GM21526 (cell line): ENCODE measurements at regions not wholly inside any gene's neighbourhood (a gene's known extent, or its start where the extent isn't known, plus 50 kb on each side); places are given as distances from the start of the nearest gene placed in this dataset.
"Not testable (repeated sequence)": the region's sequence is repeated elsewhere in the genome, so short reads cannot be mapped to it uniquely, and the experiment has no call there.

Source experiments
- ATAC-seq: cut with Tn5 transposase; IDR thresholded peaks from one replicate; pipeline ENCODE4 v1.9.1; 2021; ENCODE audit warnings: moderate library complexity; ENCODE audit not compliant: unreplicated experiment, low FRiP score

GRCh38 chr9:103068753-103069152, 73.6 kb downstream of the CYLC2 start:
- no peak for ATAC-seq

- no peak for ATAC-seq
These were observed 83.4 kb downstream of the CYLC2 start for GRCh38 chr9:103078581-103078980.

GRCh38 chr9:103082494-103082893, 87.4 kb downstream of the CYLC2 start:
- ATAC-seq = no peak

- ATAC-seq = no peak
These were observed 94.2 kb downstream of the CYLC2 start for GRCh38 chr9:103089357-103089756.

- ATAC-seq = no peak
These were observed 109.0 kb downstream of the CYLC2 start for GRCh38 chr9:103104101-103104500.

GRCh38 chr9:103116246-103116645, 121.1 kb downstream of the CYLC2 start:
- no peak for ATAC-seq

- no peak for ATAC-seq
These were observed 131.4 kb downstream of the CYLC2 start for GRCh38 chr9:103126494-103126893.

- ATAC-seq = no peak
These were observed 144.8 kb downstream of the CYLC2 start for GRCh38 chr9:103139891-103140290.

GRCh38 chr9:103152473-103152872, 157.3 kb downstream of the CYLC2 start:
- ATAC-seq = no peak

- no peak for ATAC-seq
These were observed 172.4 kb downstream of the CYLC2 start for GRCh38 chr9:103167530-103167929.

- no peak for ATAC-seq
These were observed 173.1 kb downstream of the CYLC2 start for GRCh38 chr9:103168254-103168653.

- no peak for ATAC-seq
These were observed 174.7 kb downstream of the CYLC2 start for GRCh38 chr9:103169798-103170197.

GRCh38 chr9:103183701-103184171, 188.6 kb downstream of the CYLC2 start:
- ATAC-seq = no peak

- no peak for ATAC-seq
These were observed 191.8 kb downstream of the CYLC2 start for GRCh38 chr9:103186959-103187358.

GRCh38 chr9:103188781-103189350, 193.7 kb downstream of the CYLC2 start:
- ATAC-seq = no peak

- no peak for ATAC-seq
These were observed 198.9 kb downstream of the CYLC2 start for GRCh38 chr9:103193992-103194391.

GRCh38 chr9:103203172-103203571, 208.0 kb downstream of the CYLC2 start:
- ATAC-seq = no peak

- ATAC-seq = not testable (repeated sequence)
These were observed 210.9 kb downstream of the CYLC2 start for GRCh38 chr9:103205881-103206585.

GRCh38 chr9:103210607-103211006, 215.5 kb downstream of the CYLC2 start:
- no peak for ATAC-seq

- no peak for ATAC-seq
These were observed 220.1 kb downstream of the CYLC2 start for GRCh38 chr9:103215197-103215596.

- ATAC-seq = no peak
These were observed 230.8 kb downstream of the CYLC2 start for GRCh38 chr9:103225702-103226646.
